ENCODE measurements at regions not wholly inside any gene's neighbourhood (a gene's known extent, or its start where the extent isn't known, plus 50 kb on each side); places are given as distances from the start of the nearest gene placed in this dataset.

DNA sequence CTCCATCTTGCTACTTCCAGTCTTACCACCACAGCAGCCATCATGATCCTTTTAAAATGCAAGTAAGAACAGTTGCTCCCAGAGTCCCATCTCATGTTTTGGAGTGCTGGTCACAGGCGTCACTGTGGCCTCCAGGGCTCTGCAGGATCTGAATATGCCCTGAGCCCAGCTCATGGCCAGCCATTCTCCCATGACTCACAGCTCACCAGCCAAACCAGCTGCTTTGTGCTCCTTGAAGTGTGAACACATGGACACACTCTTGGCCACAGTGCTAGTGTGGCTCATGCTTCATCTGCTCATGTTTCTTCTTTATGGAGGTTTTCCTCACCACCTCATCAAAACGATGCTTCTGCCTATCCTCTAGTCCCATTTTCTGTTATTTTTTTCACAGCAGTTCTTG, 466.5 kb downstream of the UQCRFS1 start:
- TF ChIP-seq, protein P1, sequence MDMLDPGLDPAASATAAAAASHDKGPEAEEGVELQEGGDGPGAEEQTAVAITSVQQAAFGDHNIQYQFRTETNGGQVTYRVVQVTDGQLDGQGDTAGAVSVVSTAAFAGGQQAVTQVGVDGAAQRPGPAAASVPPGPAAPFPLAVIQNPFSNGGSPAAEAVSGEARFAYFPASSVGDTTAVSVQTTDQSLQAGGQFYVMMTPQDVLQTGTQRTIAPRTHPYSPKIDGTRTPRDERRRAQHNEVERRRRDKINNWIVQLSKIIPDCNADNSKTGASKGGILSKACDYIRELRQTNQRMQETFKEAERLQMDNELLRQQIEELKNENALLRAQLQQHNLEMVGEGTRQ (IDR thresholded peaks at IDR 0.05): no peak
- no peak for TF ChIP-seq EP300 (IDR thresholded peaks at IDR 0.05)
- TF ChIP-seq, protein P2, sequence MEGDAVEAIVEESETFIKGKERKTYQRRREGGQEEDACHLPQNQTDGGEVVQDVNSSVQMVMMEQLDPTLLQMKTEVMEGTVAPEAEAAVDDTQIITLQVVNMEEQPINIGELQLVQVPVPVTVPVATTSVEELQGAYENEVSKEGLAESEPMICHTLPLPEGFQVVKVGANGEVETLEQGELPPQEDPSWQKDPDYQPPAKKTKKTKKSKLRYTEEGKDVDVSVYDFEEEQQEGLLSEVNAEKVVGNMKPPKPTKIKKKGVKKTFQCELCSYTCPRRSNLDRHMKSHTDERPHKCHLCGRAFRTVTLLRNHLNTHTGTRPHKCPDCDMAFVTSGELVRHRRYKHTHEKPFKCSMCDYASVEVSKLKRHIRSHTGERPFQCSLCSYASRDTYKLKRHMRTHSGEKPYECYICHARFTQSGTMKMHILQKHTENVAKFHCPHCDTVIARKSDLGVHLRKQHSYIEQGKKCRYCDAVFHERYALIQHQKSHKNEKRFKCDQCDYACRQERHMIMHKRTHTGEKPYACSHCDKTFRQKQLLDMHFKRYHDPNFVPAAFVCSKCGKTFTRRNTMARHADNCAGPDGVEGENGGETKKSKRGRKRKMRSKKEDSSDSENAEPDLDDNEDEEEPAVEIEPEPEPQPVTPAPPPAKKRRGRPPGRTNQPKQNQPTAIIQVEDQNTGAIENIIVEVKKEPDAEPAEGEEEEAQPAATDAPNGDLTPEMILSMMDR (IDR thresholded peaks at IDR 0.05): no peak
- no peak for TF ChIP-seq MYC (IDR thresholded peaks at IDR 0.05; ENCODE audit: borderline replicate concordance, low read length)
- TF ChIP-seq, protein P3, sequence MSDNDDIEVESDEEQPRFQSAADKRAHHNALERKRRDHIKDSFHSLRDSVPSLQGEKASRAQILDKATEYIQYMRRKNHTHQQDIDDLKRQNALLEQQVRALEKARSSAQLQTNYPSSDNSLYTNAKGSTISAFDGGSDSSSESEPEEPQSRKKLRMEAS (IDR thresholded peaks at IDR 0.05): no peak
- TF ChIP-seq POLR2A (IDR thresholded peaks at IDR 0.05; ENCODE audit: low read length): no peak
- no peak for TF ChIP-seq JUNB (IDR thresholded peaks at IDR 0.05)
- TF ChIP-seq CEBPB (IDR thresholded peaks at IDR 0.05): no peak
- TF ChIP-seq, protein P4, sequence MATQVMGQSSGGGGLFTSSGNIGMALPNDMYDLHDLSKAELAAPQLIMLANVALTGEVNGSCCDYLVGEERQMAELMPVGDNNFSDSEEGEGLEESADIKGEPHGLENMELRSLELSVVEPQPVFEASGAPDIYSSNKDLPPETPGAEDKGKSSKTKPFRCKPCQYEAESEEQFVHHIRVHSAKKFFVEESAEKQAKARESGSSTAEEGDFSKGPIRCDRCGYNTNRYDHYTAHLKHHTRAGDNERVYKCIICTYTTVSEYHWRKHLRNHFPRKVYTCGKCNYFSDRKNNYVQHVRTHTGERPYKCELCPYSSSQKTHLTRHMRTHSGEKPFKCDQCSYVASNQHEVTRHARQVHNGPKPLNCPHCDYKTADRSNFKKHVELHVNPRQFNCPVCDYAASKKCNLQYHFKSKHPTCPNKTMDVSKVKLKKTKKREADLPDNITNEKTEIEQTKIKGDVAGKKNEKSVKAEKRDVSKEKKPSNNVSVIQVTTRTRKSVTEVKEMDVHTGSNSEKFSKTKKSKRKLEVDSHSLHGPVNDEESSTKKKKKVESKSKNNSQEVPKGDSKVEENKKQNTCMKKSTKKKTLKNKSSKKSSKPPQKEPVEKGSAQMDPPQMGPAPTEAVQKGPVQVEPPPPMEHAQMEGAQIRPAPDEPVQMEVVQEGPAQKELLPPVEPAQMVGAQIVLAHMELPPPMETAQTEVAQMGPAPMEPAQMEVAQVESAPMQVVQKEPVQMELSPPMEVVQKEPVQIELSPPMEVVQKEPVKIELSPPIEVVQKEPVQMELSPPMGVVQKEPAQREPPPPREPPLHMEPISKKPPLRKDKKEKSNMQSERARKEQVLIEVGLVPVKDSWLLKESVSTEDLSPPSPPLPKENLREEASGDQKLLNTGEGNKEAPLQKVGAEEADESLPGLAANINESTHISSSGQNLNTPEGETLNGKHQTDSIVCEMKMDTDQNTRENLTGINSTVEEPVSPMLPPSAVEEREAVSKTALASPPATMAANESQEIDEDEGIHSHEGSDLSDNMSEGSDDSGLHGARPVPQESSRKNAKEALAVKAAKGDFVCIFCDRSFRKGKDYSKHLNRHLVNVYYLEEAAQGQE (IDR thresholded peaks at IDR 0.05): no peak
- no peak for TF ChIP-seq PHF8 (IDR thresholded peaks at IDR 0.05; ENCODE audit: borderline replicate concordance, low read depth)

All from A549 (cell line).